ENCODE measurements at regions not wholly inside any gene's neighbourhood (a gene's known extent, or its start where the extent isn't known, plus 50 kb on each side); places are given as distances from the start of the nearest gene placed in this dataset.

DNA sequence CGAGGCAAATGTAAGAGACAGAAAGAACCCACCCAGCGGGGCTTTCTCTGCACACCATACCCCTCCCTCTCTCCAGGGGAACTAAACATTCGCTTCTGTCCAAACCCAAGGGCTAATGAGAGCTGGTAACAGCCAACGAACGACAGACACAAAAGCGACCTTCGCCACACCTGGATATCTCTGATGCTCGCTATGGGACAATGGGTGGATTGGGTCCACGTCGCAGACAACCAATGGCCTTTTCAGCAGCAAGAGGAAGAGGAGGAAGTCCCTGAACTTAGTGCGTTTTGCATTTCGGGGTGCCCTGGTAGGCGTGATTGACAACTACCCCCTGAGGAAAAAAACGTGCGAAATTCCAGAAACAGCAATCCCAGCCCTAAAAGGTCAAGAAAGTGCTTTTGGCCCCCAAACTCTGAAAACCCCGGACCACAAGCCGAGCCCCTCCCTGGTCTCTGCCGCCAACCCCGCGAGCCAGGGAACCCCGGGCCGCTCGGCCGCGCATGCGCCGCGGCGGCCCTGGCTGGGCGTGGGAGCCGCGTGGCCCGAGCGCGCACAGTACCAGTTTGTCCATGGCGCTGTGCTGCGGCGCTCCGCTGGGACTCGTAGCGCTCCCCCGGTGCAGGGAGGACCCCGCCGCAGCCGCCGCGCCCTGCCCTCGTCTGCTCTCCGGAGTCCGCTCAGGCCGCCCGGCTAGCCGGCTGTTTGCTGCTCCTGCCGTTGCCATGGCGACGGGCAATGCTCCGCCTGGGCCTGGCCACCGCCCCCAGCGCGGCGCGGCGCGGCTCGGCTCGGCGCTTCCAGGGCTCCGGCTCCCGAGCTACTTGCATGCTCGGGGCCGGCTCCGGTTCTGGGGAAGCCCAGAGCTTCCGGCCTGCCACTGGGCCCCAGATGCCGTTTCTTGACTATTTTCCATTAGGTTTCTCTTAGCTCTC lies 66.9 kb upstream of the DNAH5 start:
- peak; percentile 91 for DNase-seq

DNA sequence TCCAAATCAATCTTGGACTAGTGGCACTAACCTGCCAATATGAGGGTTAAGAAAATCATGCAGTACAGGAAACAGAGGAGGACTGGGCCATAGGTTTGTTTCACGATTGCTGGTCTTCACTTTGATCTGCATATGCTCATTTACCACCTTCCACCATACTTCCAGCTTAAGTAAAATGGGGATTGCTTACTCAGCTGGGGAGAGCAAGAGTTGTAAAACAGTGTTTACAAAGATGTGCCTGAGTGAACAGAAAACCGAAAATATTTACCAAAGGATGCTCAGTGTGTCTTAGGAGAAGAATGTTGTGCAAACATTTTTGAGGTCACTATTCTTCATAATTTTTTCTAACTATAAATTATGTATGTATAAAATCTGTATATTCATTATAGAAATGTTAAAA lies 65.1 kb upstream of the DNAH5 start:
- DNase-seq: peak; percentile 84

DNA sequence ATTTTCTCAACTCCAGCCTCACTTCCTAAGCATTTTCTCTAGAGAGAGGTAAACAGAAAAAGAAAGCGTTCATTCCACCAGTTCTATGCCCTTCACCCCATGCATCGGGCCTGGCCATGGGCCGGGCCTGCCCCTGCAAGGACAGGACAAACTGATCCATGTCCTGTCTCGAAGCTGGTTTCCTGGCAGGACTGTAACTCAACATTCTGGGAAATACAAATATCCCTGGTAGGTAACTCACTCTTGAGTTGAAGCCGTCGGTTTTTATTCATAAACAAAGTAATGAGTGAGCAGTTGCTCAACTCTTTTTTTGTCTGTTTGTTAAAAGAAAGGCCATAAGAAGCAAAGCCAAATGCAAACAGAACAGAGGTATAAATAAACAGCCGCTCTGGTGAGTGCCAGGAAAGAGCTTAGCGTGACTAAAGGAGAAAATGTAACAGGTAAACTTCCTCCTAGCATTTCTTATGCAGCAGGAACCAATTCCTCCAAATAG lies 64.4 kb upstream of the DNAH5 start:
- DNase-seq: peak; percentile 46

DNA sequence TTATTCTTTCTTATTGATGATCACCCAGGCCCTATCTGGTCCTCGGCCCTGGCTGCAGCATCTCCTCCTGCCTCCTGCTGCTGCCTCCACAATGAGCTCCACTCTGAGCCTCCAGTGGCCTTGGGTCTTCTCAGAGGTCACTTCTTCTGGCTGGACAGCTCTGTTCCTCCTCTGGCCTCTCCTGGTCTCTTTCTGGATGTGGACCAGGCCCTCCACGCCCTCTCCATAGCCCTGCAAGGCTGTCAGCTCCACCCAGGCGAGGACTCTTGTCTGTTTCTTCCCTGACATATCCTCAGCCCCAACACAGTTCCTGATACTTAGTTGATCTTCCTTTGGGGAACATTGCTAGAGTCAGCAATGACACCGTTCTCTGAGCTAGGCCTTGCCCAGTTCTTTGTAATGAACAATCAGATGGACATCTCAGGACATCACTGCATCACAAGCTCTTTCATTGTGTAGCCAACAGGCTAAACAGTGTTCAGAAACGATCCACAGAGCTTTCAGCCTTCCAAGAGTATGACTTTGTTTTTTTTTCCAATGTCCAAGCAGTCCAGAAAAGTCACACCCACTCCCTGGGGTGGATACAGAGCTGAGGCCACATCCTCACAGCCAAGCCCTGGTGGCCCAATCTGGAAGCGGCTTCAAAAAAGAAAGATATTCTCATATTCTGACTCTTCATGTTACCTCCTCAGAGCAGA lies 62.5 kb upstream of the DNAH5 start:
- DNase-seq: no peak

DNA sequence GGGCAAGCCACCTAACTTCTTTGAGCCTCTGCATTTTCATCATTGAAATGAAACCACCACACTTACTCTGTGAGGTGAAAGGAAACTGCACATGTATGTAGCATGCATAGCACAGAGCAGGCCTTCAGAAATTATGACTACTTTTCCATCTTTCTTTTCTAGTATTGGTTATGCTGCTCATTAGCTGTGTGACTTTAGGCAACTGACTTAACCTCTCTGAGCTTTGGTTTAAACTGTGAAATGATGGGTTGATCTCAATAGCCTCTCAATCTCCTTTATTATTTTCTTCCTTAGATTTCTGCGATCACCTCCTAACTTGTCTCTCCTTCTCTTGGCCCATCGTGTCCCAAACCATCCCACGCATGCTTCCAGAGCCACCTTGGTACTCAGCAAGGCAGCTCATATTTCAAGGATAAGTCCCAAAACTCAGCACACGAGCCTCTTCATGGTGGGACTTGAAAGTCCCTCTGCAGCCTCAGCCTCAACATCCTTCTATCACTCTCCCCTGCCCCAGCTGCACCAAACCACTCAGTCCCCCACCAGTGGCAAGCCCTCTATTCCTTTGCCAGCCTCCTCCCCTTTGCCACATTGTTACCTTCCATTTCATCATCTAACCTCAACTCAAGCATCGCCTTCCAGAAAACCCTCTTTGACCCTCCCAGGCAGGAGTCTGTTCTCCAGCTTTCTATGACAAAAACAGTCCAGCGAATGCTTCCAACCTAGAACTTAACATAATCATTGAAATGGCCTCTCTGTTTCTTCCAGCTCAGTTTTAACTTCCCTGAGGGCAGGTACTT lies 60.3 kb upstream of the DNAH5 start:
- no peak for DNase-seq

DNA sequence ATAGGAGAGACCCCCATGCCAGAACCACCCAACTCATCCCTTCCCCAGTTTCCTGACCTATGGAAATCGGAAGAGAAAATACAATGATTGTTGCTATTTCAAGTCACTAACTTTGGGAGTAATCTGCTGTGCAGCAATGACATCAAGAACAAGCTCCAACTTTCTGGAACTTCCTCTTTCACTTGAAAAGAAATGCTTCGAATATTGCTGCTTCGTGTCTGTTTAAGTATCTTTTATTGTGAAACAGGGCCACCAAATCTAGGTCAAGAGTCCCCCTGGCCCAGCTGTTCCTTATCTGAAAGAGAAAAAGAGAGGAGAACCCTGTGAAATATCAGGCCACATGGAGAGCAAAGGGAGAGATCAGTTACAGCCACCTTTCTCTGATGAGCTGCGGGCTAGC lies 59.4 kb upstream of the DNAH5 start:
- DNase-seq: no peak

DNA sequence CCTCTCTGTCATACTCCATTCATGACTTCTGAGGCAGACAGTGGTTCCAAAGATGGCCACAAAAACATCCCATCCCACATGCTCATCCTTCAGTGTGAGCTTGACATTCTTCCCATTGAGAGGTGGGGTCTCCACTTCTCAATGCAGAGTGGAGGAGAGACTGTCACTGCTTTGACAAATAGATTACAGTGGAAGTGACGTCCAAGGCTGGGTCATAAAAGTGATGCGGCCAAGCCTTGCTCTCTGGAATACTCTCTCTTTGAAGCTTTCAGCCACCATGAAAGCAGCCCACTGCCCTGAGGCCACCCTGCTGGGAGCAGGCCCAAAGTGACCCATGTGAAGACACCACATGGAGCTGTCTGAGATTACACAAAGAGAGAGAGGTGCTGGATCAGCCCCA lies 59.0 kb upstream of the DNAH5 start:
- no peak for DNase-seq

DNA sequence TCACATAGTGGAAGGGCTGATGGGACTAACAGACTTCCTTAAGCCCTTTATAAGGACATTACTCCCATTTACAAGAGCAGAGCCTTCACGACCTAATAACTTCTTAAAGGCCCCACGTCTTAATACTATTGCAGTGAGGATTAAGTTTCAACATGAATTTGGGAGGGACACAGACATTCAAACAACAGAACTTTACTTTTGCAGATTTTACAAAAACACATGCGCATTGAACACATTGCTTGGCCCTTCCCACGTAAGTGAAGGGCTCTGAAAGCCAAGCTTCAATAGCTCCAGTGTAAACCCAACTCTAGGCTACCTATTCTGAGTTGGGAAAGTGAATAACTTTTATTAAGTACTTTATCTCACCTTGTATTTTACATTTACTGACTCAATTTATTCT lies 53.8 kb upstream of the DNAH5 start:
- DNase-seq: no peak

DNA sequence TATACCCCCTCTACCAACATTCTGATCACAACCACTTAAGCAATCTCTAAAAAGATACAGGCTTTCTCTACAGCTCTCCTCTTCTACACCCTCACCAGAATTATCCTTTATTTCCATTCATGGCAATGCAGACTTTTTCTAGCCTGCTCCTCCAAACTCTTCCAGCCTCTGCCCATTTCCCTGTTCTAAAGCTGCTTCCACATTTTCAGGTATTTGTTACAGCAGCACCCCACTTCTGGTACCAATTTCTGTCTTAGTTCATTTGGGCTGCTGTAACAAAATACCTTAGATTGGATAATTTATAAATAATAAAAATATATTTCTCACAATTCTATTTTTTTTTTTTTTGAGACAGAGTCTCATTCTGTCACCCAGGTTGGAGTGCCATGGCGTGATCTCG lies 53.0 kb upstream of the DNAH5 start:
- no peak for DNase-seq

DNA sequence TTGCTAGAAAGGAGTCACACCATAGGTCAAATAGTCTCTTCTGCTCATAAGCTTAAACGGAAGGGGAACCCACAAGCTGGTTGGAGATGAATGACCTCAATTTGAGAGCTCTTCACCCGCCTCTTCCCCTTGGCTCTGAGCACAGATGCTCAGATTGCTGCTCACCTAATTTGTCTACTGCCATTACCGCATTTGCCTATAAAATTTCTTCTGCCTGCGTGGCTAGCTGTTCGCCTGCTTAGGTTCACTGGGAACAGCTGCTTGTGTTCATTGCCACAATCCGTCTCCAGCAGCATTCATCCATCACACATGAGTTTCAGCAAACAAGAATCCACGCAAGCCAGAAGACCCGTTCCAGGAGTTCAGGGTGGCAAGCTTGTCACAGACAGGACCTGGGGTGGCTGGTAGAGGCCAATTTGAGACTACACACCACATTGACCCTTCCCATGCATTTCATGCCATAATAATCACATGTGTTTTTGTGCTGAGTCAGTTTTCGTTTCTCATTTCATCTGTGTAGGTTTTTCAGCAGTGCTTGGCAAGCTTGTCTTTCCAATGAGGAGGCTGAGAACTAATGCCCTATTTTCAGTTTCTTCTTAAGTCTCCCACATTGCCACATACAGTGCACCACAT lies 50.2 kb upstream of the DNAH5 start:
- DNase-seq: peak; percentile 96
